ENCODE measurements at regions not wholly inside any gene's neighbourhood (a gene's known extent, or its start where the extent isn't known, plus 50 kb on each side); places are given as distances from the start of the nearest gene placed in this dataset.
"Not testable (repeated sequence)": the region's sequence is repeated elsewhere in the genome, so short reads cannot be mapped to it uniquely, and the experiment has no call there.

GRCh38 chr9:31027678-31028077 is 1356.8 kb upstream of the ACO1 start:
- DNase-seq = no peak
- in situ Hi-C loops (cut with HindIII; ENCODE audit: low pct_ligation_motif_present, low pct_unique_long_range_greater_than_20kb, low sequenced_read_pairs) = no loop called here

- in situ Hi-C loops (cut with HindIII; ENCODE audit: low pct_ligation_motif_present, low pct_unique_long_range_greater_than_20kb, low sequenced_read_pairs) = no loop called here
- DNase-seq = no peak
Observed at GRCh38 chr9:31028137-31028536, 1356.3 kb upstream of the ACO1 start.

GRCh38 chr9:31030741-31031202 is 1353.7 kb upstream of the ACO1 start:
- in situ Hi-C loops (cut with HindIII; ENCODE audit: low pct_ligation_motif_present, low pct_unique_long_range_greater_than_20kb, low sequenced_read_pairs) = no loop called here
- DNase-seq = peak; percentile 58

GRCh38 chr9:31032206-31032605 is 1352.2 kb upstream of the ACO1 start:
- no peak for DNase-seq
- in situ Hi-C loops (cut with HindIII; ENCODE audit: low pct_ligation_motif_present, low pct_unique_long_range_greater_than_20kb, low sequenced_read_pairs) = no loop called here

- in situ Hi-C loops (cut with HindIII; ENCODE audit: low pct_ligation_motif_present, low pct_unique_long_range_greater_than_20kb, low sequenced_read_pairs) = no loop called here
- DNase-seq = no peak
Observed at GRCh38 chr9:31034311-31034710, 1350.1 kb upstream of the ACO1 start.

GRCh38 chr9:31040564-31040963 is 1343.9 kb upstream of the ACO1 start:
- DNase-seq = no peak
- in situ Hi-C loops (cut with HindIII; ENCODE audit: low pct_ligation_motif_present, low pct_unique_long_range_greater_than_20kb, low sequenced_read_pairs) = no loop called here

GRCh38 chr9:31045810-31046209 is 1338.6 kb upstream of the ACO1 start:
- in situ Hi-C loops (cut with HindIII; ENCODE audit: low pct_ligation_motif_present, low pct_unique_long_range_greater_than_20kb, low sequenced_read_pairs) = no loop called here
- no peak for DNase-seq

GRCh38 chr9:31061592-31061991 is 1322.9 kb upstream of the ACO1 start:
- DNase-seq; in situ Hi-C loops (cut with HindIII; ENCODE audit: low pct_ligation_motif_present, low pct_unique_long_range_greater_than_20kb, low sequenced_read_pairs): not testable (repeated sequence)

- in situ Hi-C loops (cut with HindIII; ENCODE audit: low pct_ligation_motif_present, low pct_unique_long_range_greater_than_20kb, low sequenced_read_pairs) = no loop called here
- no peak for DNase-seq
Observed at GRCh38 chr9:31065691-31066090, 1318.8 kb upstream of the ACO1 start.

- in situ Hi-C loops (cut with HindIII; ENCODE audit: low pct_ligation_motif_present, low pct_unique_long_range_greater_than_20kb, low sequenced_read_pairs) = no loop called here
- no peak for DNase-seq
Observed at GRCh38 chr9:31067418-31067817, 1317.0 kb upstream of the ACO1 start.

GRCh38 chr9:31071606-31072286 is 1312.7 kb upstream of the ACO1 start:
- in situ Hi-C loops (cut with HindIII; ENCODE audit: low pct_ligation_motif_present, low pct_unique_long_range_greater_than_20kb, low sequenced_read_pairs) = no loop called here
- DNase-seq = no peak

- no peak for DNase-seq
- in situ Hi-C loops (cut with HindIII; ENCODE audit: low pct_ligation_motif_present, low pct_unique_long_range_greater_than_20kb, low sequenced_read_pairs) = no loop called here
Observed at GRCh38 chr9:31078175-31078574, 1306.3 kb upstream of the ACO1 start.

- in situ Hi-C loops (cut with HindIII; ENCODE audit: low pct_ligation_motif_present, low pct_unique_long_range_greater_than_20kb, low sequenced_read_pairs) = no loop called here
Observed at GRCh38 chr9:31084350-31084749, 1300.1 kb upstream of the ACO1 start.

GRCh38 chr9:31089549-31090221 is 1294.8 kb upstream of the ACO1 start:
- in situ Hi-C loops (cut with HindIII; ENCODE audit: low pct_ligation_motif_present, low pct_unique_long_range_greater_than_20kb, low sequenced_read_pairs) = no loop called here
- DNase-seq = peak; percentile 82

More at GRCh38 chr9:31084350-31084749, 1300.1 kb upstream of the ACO1 start:
- no peak for DNase-seq

- in situ Hi-C loops (cut with HindIII; ENCODE audit: low pct_ligation_motif_present, low pct_unique_long_range_greater_than_20kb, low sequenced_read_pairs) = no loop called here
- no peak for DNase-seq
Observed at GRCh38 chr9:31100311-31100710, 1284.1 kb upstream of the ACO1 start.

GRCh38 chr9:31103836-31104235 is 1280.6 kb upstream of the ACO1 start:
- in situ Hi-C loops (cut with HindIII; ENCODE audit: low pct_ligation_motif_present, low pct_unique_long_range_greater_than_20kb, low sequenced_read_pairs) = no loop called here
- DNase-seq = peak; percentile 40

- DNase-seq = no peak
- in situ Hi-C loops (cut with HindIII; ENCODE audit: low pct_ligation_motif_present, low pct_unique_long_range_greater_than_20kb, low sequenced_read_pairs) = no loop called here
Observed at GRCh38 chr9:31104249-31104648, 1280.2 kb upstream of the ACO1 start.

- no peak for DNase-seq
- in situ Hi-C loops (cut with HindIII; ENCODE audit: low pct_ligation_motif_present, low pct_unique_long_range_greater_than_20kb, low sequenced_read_pairs) = no loop called here
Observed at GRCh38 chr9:31112491-31112890, 1272.0 kb upstream of the ACO1 start.

- DNase-seq = no peak
- in situ Hi-C loops (cut with HindIII; ENCODE audit: low pct_ligation_motif_present, low pct_unique_long_range_greater_than_20kb, low sequenced_read_pairs) = no loop called here
Observed at GRCh38 chr9:31114346-31114745, 1270.1 kb upstream of the ACO1 start.

GRCh38 chr9:31119890-31120454 is 1264.5 kb upstream of the ACO1 start:
- DNase-seq = peak; percentile 51
- in situ Hi-C loops (cut with HindIII; ENCODE audit: low pct_ligation_motif_present, low pct_unique_long_range_greater_than_20kb, low sequenced_read_pairs) = no loop called here

Measured in ACHN (cell line).